ENCODE measurements at regions not wholly inside any gene's neighbourhood (a gene's known extent, or its start where the extent isn't known, plus 50 kb on each side); places are given as distances from the start of the nearest gene placed in this dataset.
"Not testable (repeated sequence)": the region's sequence is repeated elsewhere in the genome, so short reads cannot be mapped to it uniquely, and the experiment has no call there.

GRCh38 chr9:96064826-96065481 is 189.5 kb downstream of the ERCC6L2 start:
- no peak for DNase-seq (ENCODE audit: low spot score)

GRCh38 chr9:96062854-96063253 is 187.4 kb downstream of the ERCC6L2 start:
- no peak for DNase-seq (ENCODE audit: low spot score)

- DNase-seq (ENCODE audit: low spot score) = no peak
Observed at GRCh38 chr9:96062031-96062430, 186.5 kb downstream of the ERCC6L2 start.

GRCh38 chr9:96061293-96061987 is 185.9 kb downstream of the ERCC6L2 start:
- DNase-seq (ENCODE audit: low spot score) = peak; percentile 53

- no peak for DNase-seq (ENCODE audit: low spot score)
Observed at GRCh38 chr9:96058218-96058617, 182.7 kb downstream of the ERCC6L2 start.

GRCh38 chr9:96057155-96057554 is 181.7 kb downstream of the ERCC6L2 start:
- DNase-seq (ENCODE audit: low spot score) = peak; percentile 25

GRCh38 chr9:96056226-96056625 is 180.7 kb downstream of the ERCC6L2 start:
- no peak for DNase-seq (ENCODE audit: low spot score)

GRCh38 chr9:96054248-96054647 is 178.8 kb downstream of the ERCC6L2 start:
- DNase-seq (ENCODE audit: low spot score) = not testable (repeated sequence)

- no peak for DNase-seq (ENCODE audit: low spot score)
Observed at GRCh38 chr9:96052686-96053085, 177.2 kb downstream of the ERCC6L2 start.

- no peak for DNase-seq (ENCODE audit: low spot score)
Observed at GRCh38 chr9:96051423-96051822, 175.9 kb downstream of the ERCC6L2 start.

- no peak for DNase-seq (ENCODE audit: low spot score)
Observed at GRCh38 chr9:96050861-96051155, 175.3 kb downstream of the ERCC6L2 start.

GRCh38 chr9:96050048-96050860 is 174.8 kb downstream of the ERCC6L2 start:
- no peak for DNase-seq (ENCODE audit: low spot score)

GRCh38 chr9:96048956-96049831 is 173.7 kb downstream of the ERCC6L2 start:
- DNase-seq (ENCODE audit: low spot score) = no peak

- DNase-seq (ENCODE audit: low spot score) = no peak
Observed at GRCh38 chr9:96048104-96048955, 172.8 kb downstream of the ERCC6L2 start.

- DNase-seq (ENCODE audit: low spot score) = no peak
Observed at GRCh38 chr9:96047741-96048103, 172.2 kb downstream of the ERCC6L2 start.

GRCh38 chr9:96047116-96047639 is 171.7 kb downstream of the ERCC6L2 start:
- DNase-seq (ENCODE audit: low spot score) = no peak

- DNase-seq (ENCODE audit: low spot score) = no peak
Observed at GRCh38 chr9:96045811-96046210, 170.3 kb downstream of the ERCC6L2 start.

- no peak for DNase-seq (ENCODE audit: low spot score)
Observed at GRCh38 chr9:96044401-96044800, 168.9 kb downstream of the ERCC6L2 start.

- no peak for DNase-seq (ENCODE audit: low spot score)
Observed at GRCh38 chr9:96040591-96041461, 165.3 kb downstream of the ERCC6L2 start.

- no peak for DNase-seq (ENCODE audit: low spot score)
Observed at GRCh38 chr9:96038914-96039313, 163.4 kb downstream of the ERCC6L2 start.

Data from A172 (cell line).